GM18505 (cell line): ENCODE measurements at regions not wholly inside any gene's neighbourhood (a gene's known extent, or its start where the extent isn't known, plus 50 kb on each side); places are given as distances from the start of the nearest gene placed in this dataset.

Experiments used
- ATAC-seq: cut with Tn5 transposase; IDR thresholded peaks from one replicate; pipeline ENCODE4 v1.9.1; 2021; ENCODE audit not compliant: unreplicated experiment
- POLR2A ChIP-seq: IDR thresholded peaks from 4 replicates; pipeline ENCODE4 v1.6.1; 2011; ENCODE audit warnings: borderline replicate concordance; ENCODE audit not compliant: insufficient read depth, insufficient read length; ENCODE audit errors: extremely low read depth

- TF ChIP-seq POLR2A, result no peak
- no peak for ATAC-seq
These were observed 130.6 kb upstream of the MTNR1B start for GRCh38 chr11:92838759-92839310.

- TF ChIP-seq POLR2A, result no peak
- no peak for ATAC-seq
These were observed 130.0 kb upstream of the MTNR1B start for GRCh38 chr11:92839450-92839849.

GRCh38 chr11:92841719-92842118 is 127.7 kb upstream of the MTNR1B start:
- ATAC-seq, result no peak
- TF ChIP-seq POLR2A, result no peak

- no peak for ATAC-seq
- TF ChIP-seq POLR2A, result no peak
These were observed 126.0 kb upstream of the MTNR1B start for GRCh38 chr11:92843455-92843854.

- no peak for ATAC-seq
These were observed 125.3 kb upstream of the MTNR1B start for GRCh38 chr11:92844197-92844596.

GRCh38 chr11:92845390-92845789 is 124.1 kb upstream of the MTNR1B start:
- no peak for ATAC-seq
- no peak for TF ChIP-seq POLR2A

More at GRCh38 chr11:92844197-92844596, 125.3 kb upstream of the MTNR1B start:
- no peak for TF ChIP-seq POLR2A

GRCh38 chr11:92845805-92846204 is 123.6 kb upstream of the MTNR1B start:
- no peak for TF ChIP-seq POLR2A

GRCh38 chr11:92846491-92847125 is 122.8 kb upstream of the MTNR1B start:
- TF ChIP-seq POLR2A, result no peak
- ATAC-seq, result no peak

More at GRCh38 chr11:92845805-92846204, 123.6 kb upstream of the MTNR1B start:
- ATAC-seq, result no peak

GRCh38 chr11:92848578-92848977 is 120.9 kb upstream of the MTNR1B start:
- TF ChIP-seq POLR2A, result no peak
- ATAC-seq, result no peak

GRCh38 chr11:92850296-92850826 is 119.1 kb upstream of the MTNR1B start:
- no peak for TF ChIP-seq POLR2A

GRCh38 chr11:92852229-92852628 is 117.2 kb upstream of the MTNR1B start:
- ATAC-seq, result no peak
- TF ChIP-seq POLR2A, result no peak

More at GRCh38 chr11:92850296-92850826, 119.1 kb upstream of the MTNR1B start:
- ATAC-seq, result no peak

GRCh38 chr11:92852946-92853345 is 116.5 kb upstream of the MTNR1B start:
- ATAC-seq, result no peak
- no peak for TF ChIP-seq POLR2A

- ATAC-seq, result no peak
- TF ChIP-seq POLR2A, result no peak
These were observed 115.3 kb upstream of the MTNR1B start for GRCh38 chr11:92854162-92854561.

- no peak for ATAC-seq
- TF ChIP-seq POLR2A, result no peak
These were observed 114.5 kb upstream of the MTNR1B start for GRCh38 chr11:92854952-92855351.
